Central memory CD8-positive, alpha-beta T cell (primary cell): ENCODE measurements at regions not wholly inside any gene's neighbourhood (a gene's known extent, or its start where the extent isn't known, plus 50 kb on each side); places are given as distances from the start of the nearest gene placed in this dataset.
"Not testable (repeated sequence)": the region's sequence is repeated elsewhere in the genome, so short reads cannot be mapped to it uniquely, and the experiment has no call there.

Source experiments
- ATAC-seq: fragments of 150-1000 bp; cut with Tn5 transposase; replicated peaks from 2 replicates; pipeline ENCODE4 v1.10.0; 2022; ENCODE audit warnings: mild to moderate bottlenecking, moderate FRiP score, moderate number of reproducible peaks; ENCODE audit not compliant: poor library complexity, severe bottlenecking; ENCODE audit errors: extremely low read depth
- DNase-seq, 2 donors: peaks; one replicate each; pipeline ENCODE4 v3.0.0; 2021; ENCODE audit warnings: low spot score in 2 of 2
- H3K27ac Mint-ChIP-seq: one replicate; pipeline ENCODE4 v1.8.0; 2022; ENCODE audit warnings: low read depth, mild to moderate bottlenecking, moderate library complexity, mixed read lengths
- H3K27me3 Mint-ChIP-seq: one replicate; pipeline ENCODE4 v1.8.0; 2022; ENCODE audit warnings: mixed read lengths
- H3K36me3 Mint-ChIP-seq: one replicate; pipeline ENCODE4 v1.8.0; 2022; ENCODE audit warnings: mild to moderate bottlenecking, moderate library complexity, mixed read lengths; ENCODE audit not compliant: insufficient read depth
- H3K4me1 Mint-ChIP-seq: one replicate; pipeline ENCODE4 v1.8.0; 2022; ENCODE audit warnings: mixed read lengths
- H3K4me3 Mint-ChIP-seq: one replicate; pipeline ENCODE4 v1.8.0; 2022; ENCODE audit warnings: mild to moderate bottlenecking, moderate library complexity, mixed read lengths
- H3K9me3 Mint-ChIP-seq: one replicate; pipeline ENCODE4 v1.8.0; 2022; ENCODE audit warnings: mixed read lengths

DNA sequence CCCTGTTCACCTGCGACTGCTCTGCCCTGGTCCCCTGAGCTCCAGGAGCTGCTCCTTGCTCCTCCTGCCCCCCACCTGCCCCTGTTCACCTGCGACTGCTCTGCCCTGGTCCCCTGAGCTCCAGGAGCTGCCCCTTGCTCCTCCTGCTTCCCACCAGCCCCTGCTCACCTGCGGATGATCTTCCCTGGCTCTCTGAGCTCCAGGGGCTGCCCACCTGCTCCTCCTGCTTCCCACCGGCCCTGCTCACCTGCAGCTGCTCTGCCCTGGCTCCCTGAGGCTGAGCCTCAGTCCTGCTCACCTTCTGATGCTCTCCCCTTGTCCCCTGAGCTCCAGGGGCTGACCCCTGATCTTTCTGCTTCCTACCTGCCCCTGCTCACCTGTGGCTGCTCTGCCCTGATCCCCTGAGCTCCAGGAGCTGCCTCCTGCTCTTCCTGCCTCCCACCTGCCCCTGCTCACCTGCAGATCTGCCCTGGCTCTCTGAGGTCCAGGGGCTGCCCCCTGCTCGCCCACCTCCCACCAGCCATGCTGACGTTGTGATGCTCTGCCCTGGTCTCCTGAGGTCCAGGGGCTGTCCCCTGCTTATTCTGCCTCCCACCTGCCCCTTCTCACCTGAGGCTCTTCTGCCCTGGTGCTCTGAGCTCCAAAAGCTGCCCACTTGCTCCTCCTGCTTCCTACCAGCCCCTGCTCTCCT is 219.2 kb downstream of the TMEM121 start:
- H3K27me3 Mint-ChIP-seq: peaks cover 27% of the 10 kb centered on the region
- H3K36me3 Mint-ChIP-seq: peaks cover 2% of the 10 kb centered on the region
- no peak overlapping the region for H3K4me3 Mint-ChIP-seq

DNA sequence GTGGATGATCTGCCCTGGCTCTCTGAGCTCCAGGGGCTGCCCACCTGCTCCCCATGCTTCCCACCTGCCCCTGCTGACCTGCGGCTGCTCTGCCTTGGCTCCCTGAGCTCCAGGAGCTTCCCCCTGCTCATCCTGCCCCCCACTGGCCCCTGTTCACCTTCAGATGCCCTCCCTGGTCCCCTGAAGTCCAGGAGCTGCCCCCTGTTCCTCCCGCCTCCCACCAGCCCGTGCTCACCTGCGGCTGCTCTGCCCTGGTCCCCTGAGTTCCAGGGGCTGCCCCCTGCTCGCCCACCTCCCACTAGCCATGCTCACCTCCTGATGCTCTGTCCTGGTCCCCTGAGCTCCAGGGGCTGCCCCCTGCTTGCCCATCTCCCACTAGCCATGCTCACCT is 219.7 kb downstream of the TMEM121 start:
- no peak for DNase-seq
- ATAC-seq: no peak
- H3K4me1 Mint-ChIP-seq: peaks cover 8% of the 10 kb centered on the region
- H3K27me3 Mint-ChIP-seq: peaks cover 27% of the 10 kb centered on the region
- no peak overlapping the region for H3K4me3 Mint-ChIP-seq
- no peak overlapping the region for H3K27ac Mint-ChIP-seq
- no peaks in the 10 kb centered on the region for H3K9me3 Mint-ChIP-seq
- H3K36me3 Mint-ChIP-seq: peaks cover 2% of the 10 kb centered on the region

More for the DNA sequence above, 219.2 kb downstream of the TMEM121 start:
- peaks cover 8% of the 10 kb centered on the region for H3K4me1 Mint-ChIP-seq
- ATAC-seq (no peak), DNase-seq (no peak)
- H3K9me3 Mint-ChIP-seq: no peaks in the 10 kb centered on the region
- H3K27ac Mint-ChIP-seq: no peak overlapping the region

- H3K36me3 Mint-ChIP-seq, ATAC-seq, H3K27ac Mint-ChIP-seq, DNase-seq, H3K9me3 Mint-ChIP-seq, H3K4me1 Mint-ChIP-seq: not testable (repeated sequence)
- Mint-ChIP-seq H3K27me3 (peaks cover 27% of the 10 kb centered on the region), H3K4me3 (peak overlapping the region; percentile 18)
Observed at GRCh38 chr14:105746800-105747502, 220.6 kb downstream of the TMEM121 start.

DNA sequence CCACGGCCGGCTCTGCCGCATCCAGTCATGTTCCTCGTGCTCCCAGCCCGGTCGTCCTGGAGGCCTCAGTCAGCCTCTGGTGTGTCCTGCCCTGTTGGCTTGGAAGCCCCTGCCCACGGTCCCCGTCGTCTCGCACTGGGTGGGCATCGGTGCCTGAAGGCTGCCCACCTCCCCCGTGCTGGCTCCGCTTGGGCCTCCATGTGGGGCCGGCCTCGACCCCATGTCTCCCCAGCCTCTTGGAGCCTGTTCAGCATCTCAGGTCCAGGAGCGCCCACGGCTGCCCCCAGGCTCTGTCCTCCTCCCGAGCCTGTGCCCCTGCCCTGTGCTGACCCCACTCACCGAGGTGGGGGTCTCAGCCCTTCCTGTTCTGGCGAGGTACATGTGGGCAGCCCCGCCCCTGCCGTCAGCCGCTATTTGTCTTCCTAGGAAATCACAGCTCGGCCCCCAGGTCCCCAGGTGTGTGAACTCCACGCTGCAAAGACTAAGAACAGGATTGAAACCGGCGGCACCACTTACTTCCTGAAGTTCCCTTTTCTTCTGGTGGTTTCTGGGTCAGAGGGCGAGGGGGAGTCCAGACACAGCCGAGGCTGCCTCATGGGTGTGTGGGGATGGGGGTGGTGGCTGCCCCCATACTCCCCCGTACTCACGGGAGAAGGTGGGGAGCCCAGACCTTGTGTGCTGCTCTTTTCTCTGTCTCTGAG is 221.3 kb downstream of the TMEM121 start:
- peaks cover 27% of the 10 kb centered on the region for H3K27me3 Mint-ChIP-seq
- H3K9me3 Mint-ChIP-seq, DNase-seq, H3K4me1 Mint-ChIP-seq, H3K27ac Mint-ChIP-seq, ATAC-seq, H3K36me3 Mint-ChIP-seq: not testable (repeated sequence)
- H3K4me3 Mint-ChIP-seq: peak overlapping the region; percentile 18

GRCh38 chr14:105748204-105748578 is 221.8 kb downstream of the TMEM121 start:
- no peak overlapping the region for H3K4me3 Mint-ChIP-seq
- peaks cover 27% of the 10 kb centered on the region for H3K27me3 Mint-ChIP-seq
- H3K4me1 Mint-ChIP-seq: peaks cover 8% of the 10 kb centered on the region
- peaks cover 4% of the 10 kb centered on the region for H3K36me3 Mint-ChIP-seq
- DNase-seq (no peak), ATAC-seq (no peak)
- no peaks in the 10 kb centered on the region for H3K9me3 Mint-ChIP-seq
- H3K27ac Mint-ChIP-seq: no peak overlapping the region

- not testable (repeated sequence) for H3K36me3 Mint-ChIP-seq, H3K4me3 Mint-ChIP-seq, H3K27ac Mint-ChIP-seq, H3K4me1 Mint-ChIP-seq, H3K9me3 Mint-ChIP-seq, DNase-seq, ATAC-seq
- H3K27me3 Mint-ChIP-seq: peaks cover 27% of the 10 kb centered on the region
Observed at GRCh38 chr14:105748710-105749109, 222.3 kb downstream of the TMEM121 start.

DNA sequence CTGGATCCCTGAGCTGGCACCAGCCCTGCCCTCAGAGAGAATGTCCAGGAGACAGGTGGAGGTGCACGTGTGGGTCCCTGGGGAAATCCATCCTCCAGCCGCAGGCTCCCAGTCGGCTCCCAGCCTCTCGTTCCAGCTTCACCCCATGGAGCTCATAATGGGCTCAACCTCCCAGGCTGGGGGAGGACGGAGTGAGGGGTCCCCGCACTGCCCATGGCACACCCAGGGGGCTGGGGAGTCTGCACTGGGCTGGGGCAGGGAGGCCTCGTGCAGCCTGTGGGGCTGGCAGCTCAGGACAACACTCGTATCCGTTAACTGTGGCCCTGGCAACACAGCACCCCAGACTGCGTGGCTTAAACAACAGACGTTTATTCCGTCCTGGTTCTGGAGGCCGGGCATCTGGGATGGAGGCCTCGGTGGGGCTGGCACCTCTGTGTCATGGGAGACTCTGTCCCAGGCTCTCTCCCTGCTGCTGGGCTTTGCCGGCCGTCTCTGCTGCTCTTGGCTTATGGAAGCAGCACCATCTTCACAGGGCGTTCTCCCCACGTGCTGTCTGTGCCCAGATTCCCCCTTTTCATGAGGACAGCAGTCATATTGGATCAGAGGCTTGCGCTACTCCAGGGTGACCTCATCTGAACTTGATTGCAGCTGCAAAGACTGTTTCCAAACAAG is 223.6 kb downstream of the TMEM121 start:
- H3K36me3 Mint-ChIP-seq, H3K4me3 Mint-ChIP-seq, H3K27ac Mint-ChIP-seq, DNase-seq, ATAC-seq, H3K9me3 Mint-ChIP-seq, H3K4me1 Mint-ChIP-seq: not testable (repeated sequence)
- peaks cover 27% of the 10 kb centered on the region for H3K27me3 Mint-ChIP-seq

GRCh38 chr14:105751291-105751751 is 224.9 kb downstream of the TMEM121 start:
- DNase-seq, ATAC-seq, H3K27ac Mint-ChIP-seq, H3K4me1 Mint-ChIP-seq, H3K4me3 Mint-ChIP-seq, H3K9me3 Mint-ChIP-seq, H3K36me3 Mint-ChIP-seq: not testable (repeated sequence)
- peaks cover 21% of the 10 kb centered on the region for H3K27me3 Mint-ChIP-seq

DNA sequence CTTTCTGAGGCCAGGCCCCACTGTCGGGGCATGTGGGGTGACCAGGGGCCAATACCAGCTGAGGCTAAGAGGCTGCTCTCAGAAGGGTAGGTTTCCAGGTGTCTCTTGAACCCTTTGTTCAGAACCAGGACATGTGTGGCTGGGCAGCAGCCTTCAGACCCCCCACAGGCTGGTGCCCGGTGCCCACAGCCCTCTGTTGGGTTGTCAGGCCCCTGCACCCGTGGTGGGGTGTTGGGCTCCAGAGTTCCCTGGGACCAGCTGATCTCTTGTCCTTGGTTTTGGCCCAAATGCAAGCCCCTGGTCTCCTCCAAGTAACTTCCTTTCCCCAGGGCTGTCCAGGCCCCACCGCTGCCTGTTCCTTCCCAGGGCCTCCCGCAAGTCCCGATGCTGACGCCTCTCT is 226.0 kb downstream of the TMEM121 start:
- H3K27ac Mint-ChIP-seq, H3K9me3 Mint-ChIP-seq, H3K36me3 Mint-ChIP-seq, H3K4me3 Mint-ChIP-seq, DNase-seq, H3K4me1 Mint-ChIP-seq, ATAC-seq: not testable (repeated sequence)
- peaks cover 18% of the 10 kb centered on the region for H3K27me3 Mint-ChIP-seq

DNA sequence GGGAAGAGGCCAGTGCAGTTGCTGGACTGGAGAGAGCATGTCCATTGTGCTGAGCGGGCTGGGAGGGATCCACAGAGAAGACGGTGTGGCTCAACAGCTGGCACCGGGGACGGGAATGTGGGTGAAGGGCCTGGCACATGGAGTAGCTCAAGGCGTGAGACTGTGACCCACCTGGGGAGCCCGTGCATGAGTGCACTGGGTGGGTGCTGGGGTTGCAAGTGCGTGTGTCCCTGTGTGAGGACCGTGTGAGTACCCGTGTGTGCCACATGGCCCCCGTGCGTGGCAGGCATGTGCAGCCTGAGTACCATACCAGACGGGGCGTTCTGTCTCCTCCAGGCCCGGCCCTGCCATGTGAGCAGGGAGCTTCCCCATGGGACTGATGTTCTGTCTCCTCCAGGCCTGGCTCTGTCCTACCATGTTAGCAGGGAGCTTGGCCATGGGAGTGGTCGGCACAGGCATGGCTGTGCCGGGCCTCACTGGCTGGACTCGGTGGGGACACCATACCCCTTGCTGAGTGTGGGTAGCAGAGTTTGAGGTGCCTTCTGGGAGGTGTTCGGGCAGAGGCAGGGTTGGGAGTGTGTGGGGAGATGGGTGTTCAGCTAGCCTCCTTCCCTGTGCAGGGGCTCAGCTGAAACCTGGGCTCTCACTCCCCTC is 234.4 kb downstream of the TMEM121 start:
- Mint-ChIP-seq H3K27me3 (no peaks in the 10 kb centered on the region), H3K9me3 (peaks cover 4% of the 10 kb centered on the region), H3K4me1 (no peaks in the 10 kb centered on the region), H3K4me3 (no peak overlapping the region), H3K36me3 (no peaks in the 10 kb centered on the region), H3K27ac (no peak overlapping the region)
- ATAC-seq (no peak), DNase-seq (no peak)

DNA sequence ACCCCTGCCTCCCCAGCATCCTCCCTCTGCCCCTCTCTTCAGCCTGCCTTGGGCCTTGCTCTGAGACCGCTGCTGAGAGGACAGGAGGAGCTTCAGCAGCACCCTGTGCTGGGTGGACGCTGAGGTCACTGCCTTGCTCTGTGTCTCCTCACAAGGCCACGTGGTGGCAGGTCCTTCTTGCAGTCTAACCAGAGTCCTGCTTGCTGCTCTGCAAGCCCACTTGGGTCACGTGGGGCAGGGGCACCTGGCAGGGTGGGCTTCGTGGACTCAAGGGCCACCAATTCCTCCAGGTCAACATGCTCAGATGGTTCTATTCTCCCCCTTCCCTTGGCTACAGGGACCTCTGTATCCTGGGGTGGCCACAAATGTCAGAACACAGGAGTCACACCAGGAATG is 235.0 kb downstream of the TMEM121 start:
- not testable (repeated sequence) for H3K27ac Mint-ChIP-seq, H3K9me3 Mint-ChIP-seq, ATAC-seq, H3K4me1 Mint-ChIP-seq, H3K4me3 Mint-ChIP-seq, DNase-seq, H3K27me3 Mint-ChIP-seq, H3K36me3 Mint-ChIP-seq

DNA sequence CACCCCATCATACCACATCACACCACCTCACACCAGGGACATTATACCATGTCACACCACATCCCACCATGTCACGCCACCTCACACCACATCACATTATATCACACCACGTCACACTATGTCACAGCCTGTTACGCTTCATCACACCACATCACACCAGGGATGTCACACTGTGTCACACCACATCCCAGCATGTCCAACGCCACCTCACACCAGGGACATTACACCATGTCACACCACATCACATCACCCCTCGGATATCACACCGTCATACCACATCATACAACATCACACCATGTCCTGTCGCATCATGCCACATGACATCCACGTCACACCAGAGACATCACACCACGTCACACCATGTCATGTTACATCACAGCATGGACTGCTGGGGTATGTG is 235.5 kb downstream of the TMEM121 start:
- Mint-ChIP-seq H3K36me3 (no peaks in the 10 kb centered on the region), H3K4me1 (no peaks in the 10 kb centered on the region), H3K4me3 (no peak overlapping the region), H3K27me3 (no peaks in the 10 kb centered on the region), H3K27ac (no peak overlapping the region), H3K9me3 (peaks cover 4% of the 10 kb centered on the region)
- ATAC-seq (no peak), DNase-seq (no peak)
